KBM-7 (cell line): ENCODE measurements at regions not wholly inside any gene's neighbourhood (a gene's known extent, or its start where the extent isn't known, plus 50 kb on each side); places are given as distances from the start of the nearest gene placed in this dataset.
"Not testable (repeated sequence)": the region's sequence is repeated elsewhere in the genome, so short reads cannot be mapped to it uniquely, and the experiment has no call there.

ENCODE experiments used
- DNase-seq: peaks from one replicate; pipeline ENCODE4 v3.0.0-alpha.2; 2015
- in situ Hi-C: fragments of 300-500 bp; cut with MboI; formaldehyde crosslinking; loops from 2 replicates; pipeline ENCODE4 v1.14.3; 2020; ENCODE audit warnings: low sequenced_read_pairs, low pct_unique_long_range_greater_than_20kb, mixed read lengths

- DNase-seq = no peak
These were observed 377.0 kb upstream of the RIOK2 start for GRCh38 chr5:97559827-97560598.

GRCh38 chr5:97560599-97560993, 377.5 kb upstream of the RIOK2 start:
- in situ Hi-C loops = no loop called here
- no peak for DNase-seq

More at GRCh38 chr5:97559827-97560598, 377.0 kb upstream of the RIOK2 start:
- in situ Hi-C loops = no loop called here

DNA sequence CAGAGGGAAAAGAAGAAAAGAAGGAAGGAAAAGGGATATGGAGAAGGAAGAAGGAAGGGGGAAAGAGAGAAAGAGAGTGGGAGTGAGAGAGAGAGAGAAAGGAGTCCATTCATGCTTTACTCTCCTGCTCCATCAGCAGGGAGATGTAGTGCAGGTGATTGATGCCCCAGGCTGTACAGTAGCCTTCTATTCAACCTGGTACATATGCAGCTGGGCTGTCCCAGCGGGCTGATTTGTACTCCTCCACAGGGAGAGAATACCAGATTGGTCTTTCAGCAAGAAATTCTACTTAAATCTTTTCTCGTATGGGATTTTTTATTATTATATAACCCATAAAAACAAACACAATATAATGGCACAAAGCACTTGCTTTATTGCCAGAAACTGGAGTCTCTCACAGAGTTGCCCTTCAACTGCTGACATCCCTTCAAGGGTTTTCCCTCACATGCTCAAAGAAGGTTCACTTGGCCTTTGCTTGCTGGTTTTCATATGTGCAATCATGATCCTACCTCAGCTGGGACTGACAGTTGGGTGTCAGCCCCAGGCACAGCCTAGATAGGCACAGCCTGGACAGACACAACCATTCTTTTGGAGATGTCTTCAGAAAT, 380.1 kb upstream of the RIOK2 start:
- DNase-seq = no peak
- in situ Hi-C loops = no loop called here

DNA sequence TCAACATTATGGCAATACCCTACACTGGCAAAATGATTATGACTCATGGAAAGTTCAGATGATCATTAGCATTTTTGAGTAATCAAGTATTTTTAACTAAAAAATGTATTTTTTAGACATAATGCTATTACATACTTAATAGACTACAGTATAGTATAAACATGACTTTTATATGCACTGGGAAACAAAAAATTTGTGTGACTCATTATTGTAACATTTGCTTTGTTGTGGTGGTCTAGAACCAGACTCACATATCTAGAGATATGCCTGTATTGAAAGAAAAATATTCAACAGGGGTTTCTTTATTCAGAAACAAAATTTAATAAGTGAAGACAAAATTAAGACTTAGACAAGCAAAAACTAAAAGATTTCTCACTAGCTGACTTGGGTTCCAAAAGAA, 385.3 kb upstream of the RIOK2 start:
- in situ Hi-C loops = no loop called here
- no peak for DNase-seq

- in situ Hi-C loops = no loop called here
- DNase-seq = no peak
These were observed 387.2 kb upstream of the RIOK2 start for GRCh38 chr5:97570242-97570641.

DNA sequence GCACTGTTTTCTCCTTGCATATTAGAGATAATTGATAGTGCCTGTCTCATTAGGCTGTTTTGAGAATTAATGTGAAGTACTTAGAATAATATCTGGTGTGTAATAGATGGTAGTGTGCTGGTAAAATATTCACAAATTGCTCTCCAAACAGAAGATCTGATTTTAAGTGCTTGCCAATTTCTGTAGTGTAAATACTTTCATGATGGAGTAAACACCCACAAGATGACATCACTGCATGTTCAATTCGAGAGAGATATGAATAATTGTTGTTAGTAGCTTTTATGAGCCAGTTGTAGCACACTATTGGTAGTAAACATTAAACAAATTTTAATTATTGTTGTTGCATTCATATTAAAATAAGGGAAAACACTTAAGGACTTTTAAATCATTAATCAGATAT, 392.3 kb upstream of the RIOK2 start:
- DNase-seq = no peak
- in situ Hi-C loops = no loop called here

DNA sequence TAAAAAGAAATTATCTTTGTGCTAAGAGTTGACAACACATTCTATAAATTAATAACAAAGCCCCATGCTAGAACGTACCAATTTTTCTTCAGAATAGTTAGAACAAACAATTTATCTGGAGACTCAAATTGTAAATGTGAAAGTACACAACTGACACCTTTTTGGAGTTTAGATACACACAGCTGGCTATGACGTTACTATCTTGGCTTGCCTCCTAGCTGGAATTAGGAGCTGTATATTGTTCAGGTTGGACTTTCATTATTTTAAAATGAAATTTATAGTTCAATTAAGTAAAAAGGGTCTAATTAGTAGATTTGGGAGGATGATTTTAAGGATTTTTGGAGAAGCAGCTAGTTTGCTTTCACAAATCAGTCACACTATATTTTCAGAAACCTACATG, 393.9 kb upstream of the RIOK2 start:
- no peak for DNase-seq
- in situ Hi-C loops = no loop called here

DNA sequence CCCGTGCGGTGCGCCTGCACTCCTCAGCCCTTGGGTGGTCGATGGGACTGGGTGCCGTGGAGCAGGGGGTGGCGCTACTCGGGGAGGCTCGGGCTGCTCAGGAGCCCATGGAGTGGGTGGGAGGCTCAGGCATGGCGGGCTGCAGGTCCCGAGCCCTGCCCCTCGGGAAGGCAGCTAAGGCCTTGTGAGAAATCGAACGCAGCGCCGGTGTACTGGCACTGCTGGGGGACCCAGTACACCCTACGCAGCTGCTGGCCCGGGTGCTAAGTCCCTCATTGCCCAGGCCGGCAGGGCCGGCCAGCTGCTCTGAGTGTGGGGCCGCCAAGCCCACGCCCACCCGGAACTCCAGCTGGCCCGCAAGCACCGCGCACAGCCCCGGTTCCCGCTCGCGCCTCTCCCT, 396.9 kb upstream of the RIOK2 start:
- in situ Hi-C loops, DNase-seq: not testable (repeated sequence)

DNA sequence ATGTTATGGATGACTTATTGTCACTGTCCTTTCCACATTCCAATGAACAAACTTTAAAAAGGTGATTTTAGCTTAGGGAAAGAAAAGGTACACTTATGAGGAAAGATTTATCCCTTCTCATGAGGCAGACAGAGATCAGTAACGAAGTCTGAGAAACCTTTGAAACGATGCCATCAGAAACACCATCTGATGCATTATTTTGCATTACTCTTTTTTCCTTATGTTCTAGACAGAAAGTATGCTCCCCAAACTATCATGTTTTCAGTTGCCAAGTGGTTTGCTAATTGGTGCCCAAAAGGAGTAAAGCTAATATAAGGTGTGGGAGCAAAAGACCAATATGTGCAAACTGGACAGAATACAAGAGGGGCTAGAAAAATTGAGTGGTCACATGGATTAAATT, 397.7 kb upstream of the RIOK2 start:
- in situ Hi-C loops = no loop called here
- DNase-seq = no peak

DNA sequence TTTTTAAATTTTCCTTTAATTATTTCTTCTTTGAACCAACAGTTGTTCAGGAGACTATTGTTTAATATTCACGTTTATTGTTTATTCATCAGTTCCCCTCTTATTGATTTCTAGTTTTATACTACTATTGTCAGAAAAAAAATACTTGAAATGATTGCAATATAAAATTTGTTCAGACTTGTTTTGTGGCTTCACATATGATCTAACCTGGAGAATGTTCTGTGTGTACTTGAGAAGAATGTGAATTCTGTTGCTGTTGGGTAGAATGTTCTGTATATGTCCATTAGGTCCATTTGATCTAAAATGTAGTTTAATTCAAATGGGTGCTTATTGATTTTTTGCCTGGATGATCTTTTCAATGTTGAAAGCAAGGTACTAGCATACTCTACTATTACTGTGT, 408.7 kb upstream of the RIOK2 start:
- DNase-seq = no peak
- in situ Hi-C loops = no loop called here

- DNase-seq = no peak
- in situ Hi-C loops = no loop called here
These were observed 417.4 kb upstream of the RIOK2 start for GRCh38 chr5:97600486-97600885.

DNA sequence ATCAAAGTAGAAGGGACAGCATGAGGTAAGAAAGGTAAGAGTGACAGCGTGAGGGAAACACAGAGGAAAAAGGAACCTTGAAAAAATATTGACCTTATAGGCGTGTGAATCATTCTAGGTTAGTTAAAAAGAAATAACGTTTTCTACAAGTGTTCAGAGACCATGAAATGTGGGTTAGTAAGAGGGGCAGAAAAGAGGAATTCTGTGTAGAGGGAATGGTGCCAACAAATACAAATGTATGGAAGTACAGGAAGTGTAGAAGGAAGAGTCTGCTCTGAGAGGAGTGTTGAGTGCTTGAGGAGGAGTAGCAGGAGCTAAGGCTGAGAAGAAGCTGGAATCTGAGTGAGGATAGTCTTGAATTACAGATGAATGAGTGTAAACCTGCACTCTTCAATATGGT, 418.6 kb upstream of the RIOK2 start:
- in situ Hi-C loops = no loop called here
- no peak for DNase-seq

- DNase-seq = no peak
- in situ Hi-C loops = no loop called here
These were observed 423.5 kb upstream of the RIOK2 start for GRCh38 chr5:97606531-97606930.

DNA sequence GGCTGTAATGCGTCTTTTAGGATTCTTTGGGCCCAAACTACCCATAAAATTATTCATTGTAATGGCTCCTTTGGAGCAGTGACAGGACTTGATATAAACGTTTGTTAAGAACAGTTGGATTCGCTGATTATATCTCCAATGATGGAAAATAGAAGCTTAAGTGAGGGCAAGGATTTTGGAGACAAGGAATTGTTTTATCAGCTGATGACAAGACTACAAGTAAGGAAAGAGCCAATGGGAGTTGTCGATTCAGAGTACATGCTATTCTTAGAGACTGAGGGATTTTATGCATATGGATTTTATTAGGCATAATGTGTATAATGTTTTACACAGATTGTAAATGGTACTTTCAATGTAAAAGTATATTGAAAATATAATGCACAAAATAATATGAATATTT, 425.5 kb upstream of the RIOK2 start:
- no peak for DNase-seq
- in situ Hi-C loops = no loop called here

DNA sequence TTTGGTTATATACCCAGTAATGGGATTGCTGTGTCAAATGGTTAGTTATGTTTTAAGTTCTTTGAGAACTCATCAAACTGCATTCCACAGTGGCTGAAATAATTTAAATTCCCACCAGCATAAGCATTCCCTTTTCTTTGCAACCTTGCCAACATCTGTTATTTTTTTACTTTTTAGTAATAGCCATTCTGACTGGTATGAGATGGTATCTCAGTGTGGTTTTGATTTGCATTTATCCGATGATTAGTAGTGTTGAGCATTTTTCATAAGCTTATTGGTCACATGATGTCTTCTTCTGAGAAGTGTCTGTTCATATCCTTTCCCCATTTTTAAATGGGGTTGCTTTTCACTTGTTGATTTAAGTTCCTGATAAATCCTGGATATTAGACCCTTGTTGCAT, 435.7 kb upstream of the RIOK2 start:
- no peak for DNase-seq
- in situ Hi-C loops = no loop called here

DNA sequence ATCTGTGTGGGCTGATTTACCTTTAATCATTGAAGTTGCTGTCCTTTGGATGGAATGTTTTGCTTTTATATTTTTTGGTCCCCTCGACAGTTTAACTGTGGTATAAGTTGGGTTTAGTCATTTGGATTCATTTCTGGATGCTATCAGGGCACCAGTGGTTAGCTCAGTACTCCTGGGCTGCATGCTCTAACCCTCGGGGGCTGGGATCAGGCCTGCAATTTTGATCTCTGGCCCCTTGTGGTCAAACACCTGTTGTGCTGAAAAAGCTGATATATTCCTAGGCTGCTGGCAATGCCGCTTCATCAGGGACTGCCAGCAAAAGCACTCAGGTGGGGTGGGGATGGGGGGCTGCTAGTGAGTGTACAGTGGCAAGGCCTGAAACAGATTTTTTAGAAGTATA, 440.4 kb upstream of the RIOK2 start:
- DNase-seq = no peak

GRCh38 chr5:97624886-97625285, 441.8 kb upstream of the RIOK2 start:
- in situ Hi-C loops = no loop called here
- DNase-seq = no peak

More for the DNA sequence above, 440.4 kb upstream of the RIOK2 start:
- in situ Hi-C loops = no loop called here

GRCh38 chr5:97627272-97627671, 444.2 kb upstream of the RIOK2 start:
- no peak for DNase-seq
- in situ Hi-C loops = no loop called here

GRCh38 chr5:97628031-97628430, 445.0 kb upstream of the RIOK2 start:
- DNase-seq = no peak
- in situ Hi-C loops = no loop called here

- in situ Hi-C loops = no loop called here
- no peak for DNase-seq
These were observed 445.8 kb upstream of the RIOK2 start for GRCh38 chr5:97628807-97629206.

- in situ Hi-C loops = no loop called here
- no peak for DNase-seq
These were observed 446.2 kb upstream of the RIOK2 start for GRCh38 chr5:97629276-97629675.
